ENCODE measurements at regions not wholly inside any gene's neighbourhood (a gene's known extent, or its start where the extent isn't known, plus 50 kb on each side); places are given as distances from the start of the nearest gene placed in this dataset.

- TF ChIP-seq CTCF (IDR thresholded peaks at IDR 0.05) (no peak), POLR2A (IDR thresholded peaks at IDR 0.05) (no peak)
Measured at GRCh38 chrX:55161581-55161980, 58.6 kb upstream of the PAGE5 start.

Data from testis (tissue), 2 donors.